Activated T-helper 1 cell treated with anti-CD3 and anti-CD28 coated beads, Interleukin-12 subunit alpha, Interleukin-12 subunit beta, Interleukin-2, Interleukin-4 antibody, amounts not matched to agents 30 ng/mL and 10 ng/mL and 1 ng/mL, durations not matched to agents 14 hours and 24 hours and 36 hours (primary cell): ENCODE measurements at regions not wholly inside any gene's neighbourhood (a gene's known extent, or its start where the extent isn't known, plus 50 kb on each side); places are given as distances from the start of the nearest gene placed in this dataset.
"Not testable (repeated sequence)": the region's sequence is repeated elsewhere in the genome, so short reads cannot be mapped to it uniquely, and the experiment has no call there.

Experiments
- DNase-seq: peaks from one replicate; pipeline ENCODE4 v3.0.0; 2021; ENCODE audit warnings: low spot score
- H3K27ac Mint-ChIP-seq: one replicate; pipeline ENCODE4 v1.8.0; 2021; ENCODE audit warnings: mild to moderate bottlenecking, mixed read lengths
- H3K27me3 Mint-ChIP-seq: one replicate; pipeline ENCODE4 v1.8.0; 2022; ENCODE audit warnings: mild to moderate bottlenecking, moderate library complexity, mixed read lengths; ENCODE audit not compliant: insufficient read depth
- H3K36me3 Mint-ChIP-seq: one replicate; pipeline ENCODE4 v1.8.0; 2021; ENCODE audit warnings: low read depth, mixed read lengths
- H3K4me1 Mint-ChIP-seq: one replicate; pipeline ENCODE4 v1.8.0; 2021; ENCODE audit warnings: low read depth, mixed read lengths
- H3K4me3 Mint-ChIP-seq: one replicate; pipeline ENCODE4 v1.8.0; 2021; ENCODE audit warnings: mild to moderate bottlenecking, moderate library complexity, mixed read lengths
- H3K9me3 Mint-ChIP-seq: one replicate; pipeline ENCODE4 v1.8.0; 2021; ENCODE audit warnings: mixed read lengths
- intact Hi-C: fragments of 100-400 bp; cut with micrococcal nuclease; formaldehyde crosslinking; loops from one replicate; pipeline ENCODE4 v1.15.1; 2024

DNA sequence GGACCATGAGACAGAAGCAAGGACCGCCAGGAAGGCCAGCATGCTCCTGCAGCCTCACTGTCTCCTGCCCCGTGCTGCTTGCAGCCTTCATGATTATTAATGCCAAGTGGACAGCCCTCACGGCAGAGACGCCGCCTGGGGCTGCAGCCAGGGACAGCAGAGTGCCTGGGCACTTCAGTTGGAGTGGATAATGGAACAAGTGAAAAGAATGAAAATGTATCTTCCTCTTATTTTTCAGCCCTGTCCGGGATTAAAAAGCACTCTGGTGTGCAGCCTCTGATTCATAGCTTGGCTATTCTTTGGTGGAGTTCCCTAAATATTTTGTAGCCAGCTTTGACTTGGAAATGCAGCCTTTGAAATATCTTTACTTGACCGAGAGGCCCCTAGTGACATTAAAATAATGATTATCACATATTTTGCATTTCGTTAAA, 1404.2 kb downstream of the BRD1 start:
- no peak overlapping the region for H3K4me3 Mint-ChIP-seq
- H3K27ac Mint-ChIP-seq = no peak overlapping the region
- intact Hi-C loops = no loop called here
- no peaks in the 10 kb centered on the region for H3K36me3 Mint-ChIP-seq
- no peaks in the 10 kb centered on the region for H3K4me1 Mint-ChIP-seq
- DNase-seq = no peak
- H3K9me3 Mint-ChIP-seq = no peaks in the 10 kb centered on the region
- H3K27me3 Mint-ChIP-seq = peaks cover 4% of the 10 kb centered on the region

DNA sequence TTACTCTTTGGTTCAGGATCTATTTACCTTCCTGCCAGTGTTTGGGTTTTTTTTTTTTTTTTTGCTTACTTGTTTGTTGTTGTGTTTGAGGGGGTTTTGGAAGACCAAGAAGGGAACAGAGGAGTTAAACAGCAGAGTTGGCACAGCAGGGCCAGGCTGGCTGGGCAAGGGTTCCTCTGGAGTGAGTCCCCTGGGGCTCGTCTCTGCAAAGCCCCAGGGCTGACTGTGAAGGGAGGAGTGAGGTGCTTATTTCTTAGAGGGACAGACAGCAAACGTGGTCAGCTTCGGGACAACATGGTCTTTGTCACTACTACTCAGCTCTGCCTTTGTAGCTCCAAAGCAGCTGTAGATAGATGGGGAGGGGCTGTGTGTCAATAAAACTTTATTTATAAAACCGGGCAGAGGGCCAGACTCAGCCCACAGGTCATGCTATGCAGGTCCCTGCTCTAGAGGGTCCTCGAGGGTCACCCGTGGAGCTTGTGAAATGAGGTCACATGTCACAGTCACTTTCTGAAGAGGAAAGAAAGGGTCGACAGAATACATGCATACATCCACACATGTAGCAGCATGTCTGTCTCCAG, 1404.7 kb downstream of the BRD1 start:
- peaks cover 4% of the 10 kb centered on the region for H3K27me3 Mint-ChIP-seq
- no peak for DNase-seq
- H3K27ac Mint-ChIP-seq = no peak overlapping the region
- H3K9me3 Mint-ChIP-seq = no peaks in the 10 kb centered on the region
- H3K4me1 Mint-ChIP-seq = no peaks in the 10 kb centered on the region
- no peaks in the 10 kb centered on the region for H3K36me3 Mint-ChIP-seq
- no peak overlapping the region for H3K4me3 Mint-ChIP-seq
- intact Hi-C loops = no loop called here

- no peaks in the 10 kb centered on the region for H3K36me3 Mint-ChIP-seq
- H3K27me3 Mint-ChIP-seq = peaks cover 4% of the 10 kb centered on the region
- DNase-seq = no peak
- no peaks in the 10 kb centered on the region for H3K4me1 Mint-ChIP-seq
- no peaks in the 10 kb centered on the region for H3K9me3 Mint-ChIP-seq
- intact Hi-C loops = no loop called here
- H3K27ac Mint-ChIP-seq = no peak overlapping the region
- H3K4me3 Mint-ChIP-seq = no peak overlapping the region
Measured at GRCh38 chr22:48418831-48419230, 1408.8 kb downstream of the BRD1 start.

DNA sequence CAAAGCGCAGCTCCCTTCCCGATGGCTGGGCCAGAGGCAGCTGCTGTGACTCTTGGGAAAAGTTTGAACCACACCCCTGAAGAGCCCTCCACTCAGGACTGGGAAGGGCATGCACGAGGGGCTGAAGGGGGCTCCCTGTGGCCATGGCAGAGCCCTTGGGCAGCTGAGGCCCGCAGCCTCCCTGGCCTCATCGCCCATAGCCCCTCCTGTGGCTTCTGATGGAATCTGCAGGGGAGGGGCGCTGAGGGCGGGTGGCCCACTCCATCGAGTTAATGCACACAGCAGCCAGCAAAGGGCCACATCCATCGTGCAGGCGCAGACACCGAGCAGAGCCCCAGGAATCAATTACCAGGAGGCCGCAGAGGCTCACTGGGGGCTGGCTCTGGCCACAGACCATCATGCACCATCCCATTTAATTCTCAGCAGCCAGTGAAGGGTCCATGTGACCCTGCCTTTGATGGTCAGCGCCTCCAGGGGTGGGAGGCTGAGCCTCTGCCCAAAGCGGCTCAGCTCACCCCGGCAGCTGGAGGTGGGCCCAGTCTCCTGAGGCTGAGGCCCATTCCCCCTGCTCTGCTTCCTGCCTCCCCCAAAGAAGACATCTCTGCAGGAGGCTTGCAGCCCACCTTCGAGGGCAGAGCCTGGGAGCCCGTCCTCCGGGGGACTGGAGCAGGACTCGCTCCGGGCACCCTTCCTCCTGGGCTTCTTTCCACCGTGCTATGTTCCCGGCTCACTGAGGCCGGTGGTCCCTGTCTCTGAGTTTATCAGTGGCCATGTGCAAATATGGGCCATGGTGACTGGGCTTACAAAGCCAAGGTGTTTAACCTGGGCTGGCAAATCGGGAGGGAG, 1410.2 kb downstream of the BRD1 start:
- Mint-ChIP-seq H3K4me3 (no peak overlapping the region), H3K36me3 (no peaks in the 10 kb centered on the region), H3K27me3 (peaks cover 4% of the 10 kb centered on the region), H3K27ac (no peak overlapping the region), H3K4me1 (no peaks in the 10 kb centered on the region), H3K9me3 (no peaks in the 10 kb centered on the region)
- intact Hi-C loops = no loop called here
- no peak for DNase-seq

DNA sequence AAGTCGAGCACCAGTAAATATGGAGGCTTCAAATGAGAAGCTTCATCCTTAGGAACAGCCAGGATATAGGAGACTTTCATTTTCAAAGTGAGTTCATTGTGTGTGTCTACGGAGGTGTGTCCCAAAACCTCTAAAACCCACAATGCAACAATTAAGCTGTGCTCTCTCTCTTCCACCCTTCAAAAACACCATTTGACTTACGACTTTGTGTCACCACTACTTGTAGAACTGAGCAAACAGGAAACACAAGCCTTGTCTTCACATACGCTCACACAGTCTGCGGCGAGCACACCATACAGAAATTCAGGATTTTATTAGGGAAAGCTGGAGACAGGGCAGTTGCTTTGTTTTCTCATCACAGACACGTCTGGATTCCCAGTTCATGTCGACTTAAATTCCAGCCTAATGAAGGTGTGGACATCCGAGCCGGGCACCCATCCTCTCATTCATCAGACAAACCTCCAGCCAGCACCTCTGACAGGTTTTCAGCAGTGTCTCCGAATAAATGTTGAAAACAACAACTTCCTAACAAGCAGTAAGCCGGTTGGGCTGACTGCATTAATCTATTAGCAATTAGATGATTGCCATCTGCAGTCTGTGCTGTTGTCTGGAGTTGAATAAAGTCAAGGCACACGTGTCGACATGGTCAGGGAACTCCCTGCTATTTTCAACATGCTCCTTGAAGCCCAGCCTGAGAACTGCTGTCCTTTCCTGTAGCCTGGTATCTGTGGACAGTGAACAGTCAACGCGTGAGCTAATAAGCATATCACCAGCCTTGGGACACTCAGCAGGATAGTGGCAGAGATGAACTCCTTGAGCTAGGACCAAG, 1411.1 kb downstream of the BRD1 start:
- no peaks in the 10 kb centered on the region for H3K4me1 Mint-ChIP-seq
- no peak overlapping the region for H3K4me3 Mint-ChIP-seq
- DNase-seq = no peak
- H3K27ac Mint-ChIP-seq = no peak overlapping the region
- H3K27me3 Mint-ChIP-seq = peaks cover 1% of the 10 kb centered on the region
- H3K9me3 Mint-ChIP-seq = no peaks in the 10 kb centered on the region
- no peaks in the 10 kb centered on the region for H3K36me3 Mint-ChIP-seq
- intact Hi-C loops = no loop called here

DNA sequence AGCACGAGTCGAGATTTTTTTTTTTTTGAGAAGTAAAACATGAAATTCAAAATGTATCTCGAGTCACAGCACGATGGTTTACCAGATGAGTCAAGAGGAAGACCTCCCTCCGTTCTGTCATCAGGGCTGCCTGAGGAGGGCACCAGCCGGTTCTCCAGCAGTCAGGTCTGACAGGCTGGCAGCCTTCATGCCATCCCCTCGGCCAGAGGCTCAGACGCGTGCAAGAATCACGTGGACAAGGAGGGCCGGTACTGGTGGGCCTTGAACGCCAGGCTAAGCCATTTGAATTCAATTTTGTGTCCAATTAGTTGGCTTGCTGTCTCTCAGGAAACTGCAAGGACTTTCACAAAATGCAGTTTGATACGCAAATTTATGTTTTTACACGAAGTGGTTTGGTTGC, 1412.2 kb downstream of the BRD1 start:
- Mint-ChIP-seq H3K4me1 (no peaks in the 10 kb centered on the region), H3K27ac (no peak overlapping the region), H3K36me3 (no peaks in the 10 kb centered on the region), H3K4me3 (no peak overlapping the region), H3K9me3 (no peaks in the 10 kb centered on the region), H3K27me3 (no peaks in the 10 kb centered on the region)
- intact Hi-C loops = no loop called here
- no peak for DNase-seq

GRCh38 chr22:48414651-48415050, 1413.0 kb downstream of the BRD1 start:
- no peaks in the 10 kb centered on the region for H3K9me3 Mint-ChIP-seq

GRCh38 chr22:48412931-48413330, 1414.7 kb downstream of the BRD1 start:
- H3K4me1 Mint-ChIP-seq, H3K36me3 Mint-ChIP-seq, DNase-seq, H3K9me3 Mint-ChIP-seq, H3K27ac Mint-ChIP-seq, H3K27me3 Mint-ChIP-seq, H3K4me3 Mint-ChIP-seq, intact Hi-C loops: not testable (repeated sequence)

More at GRCh38 chr22:48414651-48415050, 1413.0 kb downstream of the BRD1 start:
- no peaks in the 10 kb centered on the region for H3K36me3 Mint-ChIP-seq
- H3K4me3 Mint-ChIP-seq = no peak overlapping the region
- no peaks in the 10 kb centered on the region for H3K4me1 Mint-ChIP-seq
- intact Hi-C loops = no loop called here
- no peaks in the 10 kb centered on the region for H3K27me3 Mint-ChIP-seq
- no peak for DNase-seq
- no peak overlapping the region for H3K27ac Mint-ChIP-seq

- Mint-ChIP-seq H3K4me3 (no peak overlapping the region), H3K9me3 (no peaks in the 10 kb centered on the region), H3K27me3 (no peaks in the 10 kb centered on the region), H3K36me3 (no peaks in the 10 kb centered on the region), H3K27ac (no peak overlapping the region), H3K4me1 (no peaks in the 10 kb centered on the region)
- intact Hi-C loops = no loop called here
- DNase-seq = no peak
Measured at GRCh38 chr22:48410536-48410935, 1417.1 kb downstream of the BRD1 start.

GRCh38 chr22:48407256-48407955, 1420.3 kb downstream of the BRD1 start:
- no peaks in the 10 kb centered on the region for H3K9me3 Mint-ChIP-seq
- no peak overlapping the region for H3K27ac Mint-ChIP-seq
- H3K4me3 Mint-ChIP-seq = no peak overlapping the region
- H3K27me3 Mint-ChIP-seq = no peaks in the 10 kb centered on the region
- no peak for DNase-seq
- no peaks in the 10 kb centered on the region for H3K4me1 Mint-ChIP-seq
- no peaks in the 10 kb centered on the region for H3K36me3 Mint-ChIP-seq
- intact Hi-C loops = no loop called here

GRCh38 chr22:48406161-48406560, 1421.5 kb downstream of the BRD1 start:
- no peak overlapping the region for H3K4me3 Mint-ChIP-seq
- no peak overlapping the region for H3K27ac Mint-ChIP-seq
- H3K9me3 Mint-ChIP-seq = no peaks in the 10 kb centered on the region
- no peaks in the 10 kb centered on the region for H3K36me3 Mint-ChIP-seq
- intact Hi-C loops = no loop called here
- DNase-seq = no peak
- H3K4me1 Mint-ChIP-seq = no peaks in the 10 kb centered on the region
- H3K27me3 Mint-ChIP-seq = no peaks in the 10 kb centered on the region

DNA sequence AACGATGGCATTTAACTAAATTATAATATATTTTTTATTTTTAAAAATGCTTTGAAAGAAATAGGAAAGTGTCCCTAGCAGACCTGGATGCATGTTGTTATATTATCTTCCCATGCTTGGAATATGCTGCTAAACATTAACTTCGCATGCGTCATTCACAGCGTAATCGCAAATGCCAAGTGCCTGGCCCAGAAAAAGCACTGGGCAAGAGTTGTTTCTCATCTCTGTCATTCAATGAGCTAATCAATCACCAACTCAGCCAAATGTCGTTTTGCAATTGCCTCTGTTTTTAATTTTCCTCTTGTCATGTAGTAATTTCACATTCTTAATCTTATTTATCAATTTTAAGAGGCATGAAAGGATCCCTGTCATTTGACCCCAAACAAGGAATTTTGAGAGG, 1421.9 kb downstream of the BRD1 start:
- H3K27me3 Mint-ChIP-seq = no peaks in the 10 kb centered on the region
- intact Hi-C loops = no loop called here
- H3K4me3 Mint-ChIP-seq = no peak overlapping the region
- no peak for DNase-seq
- H3K9me3 Mint-ChIP-seq = no peaks in the 10 kb centered on the region
- H3K27ac Mint-ChIP-seq = no peak overlapping the region
- H3K36me3 Mint-ChIP-seq = no peaks in the 10 kb centered on the region
- H3K4me1 Mint-ChIP-seq = no peaks in the 10 kb centered on the region
